A549 (cell line): ENCODE measurements at regions not wholly inside any gene's neighbourhood (a gene's known extent, or its start where the extent isn't known, plus 50 kb on each side); places are given as distances from the start of the nearest gene placed in this dataset.

Source experiments
- CEBPB ChIP-seq, 2 experiments: fragments of >200 bp in 1 of 2; sonication (Bioruptor Twin) in 1 of 2; formaldehyde crosslinking in 1 of 2; IDR thresholded peaks; 2 replicates each; pipeline ENCODE4 v1.6.1; 2012 to 2016
- CTCF ChIP-seq: fragments of >200 bp; sonication (Bioruptor Twin); formaldehyde crosslinking; IDR thresholded peaks from 3 replicates; pipeline ENCODE4 v1.5.1; 2016
- ELK1 ChIP-seq: fragments of 150-350 bp; IDR thresholded peaks from 2 replicates; pipeline ENCODE4 v1.6.1; 2014; ENCODE audit warnings: low read depth, mild to moderate bottlenecking, low read length
- HDAC2 ChIP-seq: fragments of 200-600 bp; sonication (generic); IDR thresholded peaks from 2 replicates; pipeline ENCODE4 v1.6.1; 2016
- JUNB ChIP-seq: fragments of >200 bp; sonication (Bioruptor Twin); formaldehyde crosslinking; IDR thresholded peaks from 2 replicates; pipeline ENCODE4 v1.6.1; 2016
- KDM1A ChIP-seq: fragments of 200-600 bp; sonication (generic); IDR thresholded peaks from 2 replicates; pipeline ENCODE4 v1.6.1; 2016; ENCODE audit warnings: low read depth, mild to moderate bottlenecking
- MAX ChIP-seq: IDR thresholded peaks from 2 replicates; pipeline ENCODE4 v1.6.1; 2012
- MYC ChIP-seq: IDR thresholded peaks from 2 replicates; pipeline ENCODE4 v1.6.1; 2012; ENCODE audit warnings: mild to moderate bottlenecking, inconsistent platforms, low read length, improper control_type of control experiment, borderline replicate concordance
- POLR2A ChIP-seq: IDR thresholded peaks from 2 replicates; pipeline ENCODE4 v1.6.1; 2012; ENCODE audit warnings: mild to moderate bottlenecking, low read length
- POLR2AphosphoS2 ChIP-seq: conservative IDR thresholded peaks from 2 replicates; pipeline ENCODE4 v1.6.1; 2012; ENCODE audit warnings: low read length, improper control_type of control experiment, inconsistent platforms
- REST ChIP-seq: fragments of 200-600 bp; sonication (generic); IDR thresholded peaks from 2 replicates; pipeline ENCODE4 v1.6.1; 2016; ENCODE audit warnings: antibody characterized with exemption, mild to moderate bottlenecking, moderate library complexity
- RFX5 ChIP-seq: fragments of 450-650 bp; IDR thresholded peaks from 2 replicates; pipeline ENCODE4 v1.7.1; 2014; ENCODE audit warnings: antibody characterized with exemption, mild to moderate bottlenecking, moderate library complexity
- SREBF2 ChIP-seq: fragments of 450-650 bp; IDR thresholded peaks from 2 replicates; pipeline ENCODE4 v1.6.1; 2014; ENCODE audit warnings: mild to moderate bottlenecking, moderate library complexity
- TP53 ChIP-seq: fragments of 250-450 bp; sonication (Bioruptor Pico); IDR thresholded peaks from 2 replicates; pipeline ENCODE4 v1.5.0; 2021; ENCODE audit warnings: mild to moderate bottlenecking, moderate library complexity

- no peak for TF ChIP-seq TP53 (CRISPR knock-in tag)
- TF ChIP-seq SREBF2 = no peak
- TF ChIP-seq REST = no peak
- TF ChIP-seq CTCF = no peak
- TF ChIP-seq KDM1A = no peak
- no peak for TF ChIP-seq ELK1
- TF ChIP-seq POLR2AphosphoS2 = no peak
- no peak for TF ChIP-seq POLR2A
- TF ChIP-seq HDAC2 = no peak
- no peak for TF ChIP-seq MYC
- TF ChIP-seq JUNB = no peak
- TF ChIP-seq RFX5 = no peak
- no peak for TF ChIP-seq CEBPB (IDR thresholded peaks at IDR 0.05)
- TF ChIP-seq MAX = no peak
Observed at GRCh38 chr1:95730986-95731385, 497.0 kb downstream of the RWDD3 start.
